ENCODE measurements at regions not wholly inside any gene's neighbourhood (a gene's known extent, or its start where the extent isn't known, plus 50 kb on each side); places are given as distances from the start of the nearest gene placed in this dataset.
"Not testable (repeated sequence)": the region's sequence is repeated elsewhere in the genome, so short reads cannot be mapped to it uniquely, and the experiment has no call there.

GRCh38 chr9:108419379-108419778 is 436.4 kb downstream of the ACTL7B start:
- DNase-seq (ENCODE audit: low read depth in 2 of 3, low spot score in 2 of 3): no peak

GRCh38 chr9:108417726-108418125 is 438.1 kb downstream of the ACTL7B start:
- DNase-seq (ENCODE audit: low read depth in 2 of 3, low spot score in 2 of 3): no peak

GRCh38 chr9:108417312-108417711 is 438.5 kb downstream of the ACTL7B start:
- DNase-seq (ENCODE audit: low read depth in 2 of 3, low spot score in 2 of 3): no peak

GRCh38 chr9:108416324-108416723 is 439.5 kb downstream of the ACTL7B start:
- DNase-seq (ENCODE audit: low read depth in 2 of 3, low spot score in 2 of 3): no peak

- no peak for DNase-seq (ENCODE audit: low read depth in 2 of 3, low spot score in 2 of 3)
Measured at GRCh38 chr9:108413809-108414208, 442.0 kb downstream of the ACTL7B start.

- no peak for DNase-seq (ENCODE audit: low read depth in 2 of 3, low spot score in 2 of 3)
Measured at GRCh38 chr9:108412755-108413154, 443.0 kb downstream of the ACTL7B start.

GRCh38 chr9:108411632-108412031 is 444.2 kb downstream of the ACTL7B start:
- DNase-seq (ENCODE audit: low read depth in 2 of 3, low spot score in 2 of 3): no peak

GRCh38 chr9:108410161-108410560 is 445.6 kb downstream of the ACTL7B start:
- no peak for DNase-seq (ENCODE audit: low read depth in 2 of 3, low spot score in 2 of 3)

GRCh38 chr9:108400297-108400696 is 455.5 kb downstream of the ACTL7B start:
- no peak for DNase-seq (ENCODE audit: low read depth in 2 of 3, low spot score in 2 of 3)

- DNase-seq (ENCODE audit: low read depth in 2 of 3, low spot score in 2 of 3): no peak
Measured at GRCh38 chr9:108399851-108400250, 455.9 kb downstream of the ACTL7B start.

GRCh38 chr9:108397286-108397685 is 458.5 kb downstream of the ACTL7B start:
- no peak for DNase-seq (ENCODE audit: low read depth in 2 of 3, low spot score in 2 of 3)

GRCh38 chr9:108396611-108397010 is 459.2 kb downstream of the ACTL7B start:
- no peak for DNase-seq (ENCODE audit: low read depth in 2 of 3, low spot score in 2 of 3)

- DNase-seq (ENCODE audit: low read depth in 2 of 3, low spot score in 2 of 3): no peak
Measured at GRCh38 chr9:108396193-108396592, 459.6 kb downstream of the ACTL7B start.

- DNase-seq (ENCODE audit: low read depth in 2 of 3, low spot score in 2 of 3): no peak
Measured at GRCh38 chr9:108395421-108395820, 460.4 kb downstream of the ACTL7B start.

GRCh38 chr9:108394726-108395125 is 461.1 kb downstream of the ACTL7B start:
- DNase-seq (ENCODE audit: low read depth in 2 of 3, low spot score in 2 of 3): no peak

GRCh38 chr9:108393481-108394001 is 462.2 kb downstream of the ACTL7B start:
- DNase-seq (ENCODE audit: low read depth in 2 of 3, low spot score in 2 of 3): not testable (repeated sequence)

GRCh38 chr9:108392877-108393276 is 462.9 kb downstream of the ACTL7B start:
- no peak for DNase-seq (ENCODE audit: low read depth in 2 of 3, low spot score in 2 of 3)

- no peak for DNase-seq (ENCODE audit: low read depth in 2 of 3, low spot score in 2 of 3)
Measured at GRCh38 chr9:108389056-108389455, 466.7 kb downstream of the ACTL7B start.

- DNase-seq (ENCODE audit: low read depth in 2 of 3, low spot score in 2 of 3): no peak
Measured at GRCh38 chr9:108386859-108387384, 468.9 kb downstream of the ACTL7B start.

- no peak for DNase-seq (ENCODE audit: low read depth in 2 of 3, low spot score in 2 of 3)
Measured at GRCh38 chr9:108386032-108386431, 469.8 kb downstream of the ACTL7B start.

- no peak for DNase-seq (ENCODE audit: low read depth in 2 of 3, low spot score in 2 of 3)
Measured at GRCh38 chr9:108383796-108384195, 472.0 kb downstream of the ACTL7B start.

- no peak for DNase-seq (ENCODE audit: low read depth in 2 of 3, low spot score in 2 of 3)
Measured at GRCh38 chr9:108382310-108382709, 473.5 kb downstream of the ACTL7B start.

- DNase-seq (ENCODE audit: low read depth in 2 of 3, low spot score in 2 of 3): no peak
Measured at GRCh38 chr9:108377881-108378280, 477.9 kb downstream of the ACTL7B start.
